ENCODE measurements at regions not wholly inside any gene's neighbourhood (a gene's known extent, or its start where the extent isn't known, plus 50 kb on each side); places are given as distances from the start of the nearest gene placed in this dataset.

DNA sequence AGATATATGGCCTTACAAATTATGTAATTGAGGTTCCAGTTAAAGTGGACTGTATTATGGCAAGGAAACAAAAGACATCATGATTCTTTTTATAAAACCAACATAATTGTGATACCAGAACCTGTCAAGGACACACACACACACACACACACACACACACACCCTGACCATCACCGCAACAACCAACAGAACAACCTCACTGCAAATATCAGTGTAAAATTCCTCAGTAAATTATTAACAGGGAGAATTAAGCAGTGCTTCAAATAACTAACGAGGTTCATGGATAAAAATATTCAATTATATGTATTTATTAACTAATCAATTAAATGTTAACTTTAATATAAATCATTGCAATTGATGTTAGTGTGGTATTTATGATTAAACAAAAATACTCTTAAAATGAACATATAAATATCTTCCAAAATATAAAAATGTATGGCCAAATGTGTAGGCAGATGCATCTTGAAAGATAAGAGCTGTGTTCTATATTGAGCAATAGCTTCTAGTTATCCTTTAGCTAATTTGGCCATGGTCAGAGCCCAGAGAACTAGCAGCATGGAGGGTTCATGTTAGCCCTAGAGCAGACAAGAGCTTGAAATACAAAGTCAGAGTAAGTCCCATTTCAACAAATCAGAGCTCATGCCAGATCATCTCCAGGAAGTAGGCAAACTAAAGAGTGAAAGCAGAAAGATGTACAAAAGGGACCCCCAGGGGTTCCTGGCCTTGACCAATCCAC, 280.5 kb upstream of the ADAMTS16 start:
- TF ChIP-seq, protein P1, sequence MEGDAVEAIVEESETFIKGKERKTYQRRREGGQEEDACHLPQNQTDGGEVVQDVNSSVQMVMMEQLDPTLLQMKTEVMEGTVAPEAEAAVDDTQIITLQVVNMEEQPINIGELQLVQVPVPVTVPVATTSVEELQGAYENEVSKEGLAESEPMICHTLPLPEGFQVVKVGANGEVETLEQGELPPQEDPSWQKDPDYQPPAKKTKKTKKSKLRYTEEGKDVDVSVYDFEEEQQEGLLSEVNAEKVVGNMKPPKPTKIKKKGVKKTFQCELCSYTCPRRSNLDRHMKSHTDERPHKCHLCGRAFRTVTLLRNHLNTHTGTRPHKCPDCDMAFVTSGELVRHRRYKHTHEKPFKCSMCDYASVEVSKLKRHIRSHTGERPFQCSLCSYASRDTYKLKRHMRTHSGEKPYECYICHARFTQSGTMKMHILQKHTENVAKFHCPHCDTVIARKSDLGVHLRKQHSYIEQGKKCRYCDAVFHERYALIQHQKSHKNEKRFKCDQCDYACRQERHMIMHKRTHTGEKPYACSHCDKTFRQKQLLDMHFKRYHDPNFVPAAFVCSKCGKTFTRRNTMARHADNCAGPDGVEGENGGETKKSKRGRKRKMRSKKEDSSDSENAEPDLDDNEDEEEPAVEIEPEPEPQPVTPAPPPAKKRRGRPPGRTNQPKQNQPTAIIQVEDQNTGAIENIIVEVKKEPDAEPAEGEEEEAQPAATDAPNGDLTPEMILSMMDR (IDR thresholded peaks at IDR 0.05): no peak
- TF ChIP-seq EZH2 (IDR thresholded peaks at IDR 0.05; ENCODE audit: borderline replicate concordance, insufficient read depth, low read depth, low read length, poor library complexity, severe bottlenecking): no peak
